GM20431 (cell line): ENCODE measurements at regions not wholly inside any gene's neighbourhood (a gene's known extent, or its start where the extent isn't known, plus 50 kb on each side); places are given as distances from the start of the nearest gene placed in this dataset.

ENCODE experiments used
- in situ Hi-C: fragments of 300-500 bp; cut with MseI, MboI; formaldehyde crosslinking; loops from one replicate; pipeline ENCODE4 v1.15.0; 2020; ENCODE audit warnings: low sequenced_read_pairs; ENCODE audit not compliant: unreplicated experiment

- in situ Hi-C loops: loop anchor here (10.0 kb wide), 1 partner anchor 60 kb away; no protein-coding TSS in a partner anchor
These were observed 50.6 kb upstream of the SMNDC1 start for GRCh38 chr10:110355141-110355831.

- in situ Hi-C loops: loop anchor here (10.0 kb wide), 1 partner anchor 59 kb away; no protein-coding TSS in a partner anchor
These were observed 51.4 kb upstream of the SMNDC1 start for GRCh38 chr10:110355922-110356627.

GRCh38 chr10:110356628-110357245 lies 52.0 kb upstream of the SMNDC1 start:
- in situ Hi-C loops: loop anchor here (10.0 kb wide), 1 partner anchor 58 kb away; no protein-coding TSS in a partner anchor

- in situ Hi-C loops: loop anchor here (10.0 kb wide), 1 partner anchor 57 kb away; no protein-coding TSS in a partner anchor
These were observed 52.6 kb upstream of the SMNDC1 start for GRCh38 chr10:110357252-110357780.

GRCh38 chr10:110357871-110358270 lies 53.2 kb upstream of the SMNDC1 start:
- in situ Hi-C loops: loop anchor here (10.0 kb wide), 1 partner anchor 57 kb away; no protein-coding TSS in a partner anchor

GRCh38 chr10:110358278-110358677 lies 53.6 kb upstream of the SMNDC1 start:
- in situ Hi-C loops: loop anchor here (10.0 kb wide), 1 partner anchor 57 kb away; no protein-coding TSS in a partner anchor

- in situ Hi-C loops: loop anchor here (10.0 kb wide), 1 partner anchor 56 kb away; no protein-coding TSS in a partner anchor
These were observed 54.3 kb upstream of the SMNDC1 start for GRCh38 chr10:110358869-110359629.

GRCh38 chr10:110360857-110361474 lies 56.2 kb upstream of the SMNDC1 start:
- in situ Hi-C loops: no loop called here

GRCh38 chr10:110361800-110362456 lies 57.2 kb upstream of the SMNDC1 start:
- in situ Hi-C loops: no loop called here

GRCh38 chr10:110363572-110364411 lies 59.1 kb upstream of the SMNDC1 start:
- in situ Hi-C loops: no loop called here

- in situ Hi-C loops: no loop called here
These were observed 59.8 kb upstream of the SMNDC1 start for GRCh38 chr10:110364531-110364937.

- in situ Hi-C loops: no loop called here
These were observed 60.8 kb upstream of the SMNDC1 start for GRCh38 chr10:110365356-110366143.

- in situ Hi-C loops: no loop called here
These were observed 61.9 kb upstream of the SMNDC1 start for GRCh38 chr10:110366635-110367034.

- in situ Hi-C loops: no loop called here
These were observed 63.3 kb upstream of the SMNDC1 start for GRCh38 chr10:110368002-110368401.

- in situ Hi-C loops: no loop called here
These were observed 63.8 kb upstream of the SMNDC1 start for GRCh38 chr10:110368556-110368955.

GRCh38 chr10:110370006-110370405 lies 65.3 kb upstream of the SMNDC1 start:
- in situ Hi-C loops: no loop called here

- in situ Hi-C loops: no loop called here
These were observed 67.9 kb upstream of the SMNDC1 start for GRCh38 chr10:110372656-110373055.
